NCI-H187 treated with DMSO at 0.1 percent for 48 hours (cell line): ENCODE measurements at regions not wholly inside any gene's neighbourhood (a gene's known extent, or its start where the extent isn't known, plus 50 kb on each side); places are given as distances from the start of the nearest gene placed in this dataset.
"Not testable (repeated sequence)": the region's sequence is repeated elsewhere in the genome, so short reads cannot be mapped to it uniquely, and the experiment has no call there.

Experiments used
- DNase-seq: peaks from one replicate; lab custom pipeline; 2025; lab: John Stamatoyannopoulos, UW

DNA sequence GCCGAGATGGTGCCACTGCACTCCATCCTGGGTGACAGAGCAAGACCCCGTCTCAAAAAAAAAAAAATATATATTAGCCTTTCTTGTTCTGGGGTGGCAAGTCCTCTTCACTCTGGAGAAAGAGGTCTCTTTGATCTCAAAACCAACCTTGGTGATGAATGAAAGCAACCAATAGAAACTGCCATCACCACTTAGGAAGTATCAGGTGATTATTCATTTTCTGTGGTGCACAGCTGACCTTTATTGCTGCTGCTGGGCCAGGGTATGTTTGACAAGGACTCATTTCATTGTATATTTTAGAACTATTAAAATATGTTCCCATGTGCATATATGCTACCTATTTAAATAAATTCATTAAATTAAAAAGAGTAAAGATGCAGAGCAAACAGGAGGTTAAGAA, 76.0 kb upstream of the KIT start:
- no peak for DNase-seq

DNA sequence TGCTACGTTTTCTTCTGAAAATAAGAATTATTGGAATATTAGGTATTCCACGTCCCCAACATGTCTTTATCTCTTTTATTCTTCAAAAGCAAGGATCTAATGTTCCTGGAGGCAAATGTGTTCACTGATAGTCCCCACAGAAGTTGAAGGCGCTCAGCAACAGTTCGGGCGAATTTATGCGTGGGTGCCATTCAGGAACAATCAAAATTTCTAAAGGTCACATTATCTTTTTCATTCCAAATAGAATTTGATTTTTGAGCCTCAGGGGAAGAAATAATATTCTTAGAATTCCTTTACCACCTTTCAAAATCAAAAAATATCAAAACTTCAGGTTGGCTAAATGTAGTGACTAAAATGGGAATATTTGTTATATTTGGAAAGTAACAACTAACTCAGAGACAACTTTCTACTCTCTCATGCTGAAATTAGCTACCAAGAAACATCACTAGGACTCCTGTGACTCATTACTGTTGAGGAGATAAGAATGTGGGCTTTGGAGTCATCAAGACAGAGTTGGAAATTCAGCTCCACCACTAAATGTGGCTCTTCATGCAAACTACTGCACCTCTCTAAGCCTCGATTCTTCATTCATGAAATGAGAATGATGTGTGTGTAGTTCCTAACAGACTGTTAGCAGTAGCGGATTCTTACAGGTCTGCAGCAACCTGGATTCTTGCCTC, 72.3 kb upstream of the KIT start:
- no peak for DNase-seq

DNA sequence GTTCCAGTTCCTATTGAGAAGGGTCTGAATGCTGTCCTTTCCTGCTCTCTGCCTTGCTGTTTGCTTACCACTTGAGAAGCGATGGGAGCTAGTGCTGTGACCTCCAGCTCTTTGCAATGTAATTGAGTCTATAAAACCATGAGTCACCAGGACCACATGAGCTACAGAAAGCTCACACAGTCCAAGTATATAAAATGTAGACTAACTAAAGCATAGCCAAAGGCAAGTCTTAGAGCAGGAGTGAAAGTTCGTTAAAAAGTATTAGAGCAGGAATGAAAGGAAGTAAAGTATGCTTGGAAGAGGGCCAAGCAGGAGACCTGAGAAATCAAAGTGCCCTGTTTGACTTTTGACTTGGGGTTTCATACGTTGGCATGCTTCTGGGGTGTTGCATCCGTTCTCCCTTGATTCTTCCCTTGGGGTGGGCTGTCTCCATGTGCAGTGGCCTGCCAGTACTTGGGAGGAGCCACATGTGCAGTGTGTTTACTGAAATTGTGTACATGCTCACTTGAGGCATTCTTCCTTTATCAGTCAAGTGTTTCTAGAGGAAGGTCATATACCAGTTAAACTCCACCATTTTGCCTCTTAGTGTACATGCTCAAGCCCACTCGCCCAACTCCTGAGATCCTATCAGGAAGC, 71.3 kb upstream of the KIT start:
- DNase-seq: no peak

- DNase-seq: no peak
Observed at GRCh38 chr4:54587107-54587891, 70.5 kb upstream of the KIT start.

- DNase-seq: no peak
Observed at GRCh38 chr4:54588404-54588803, 69.4 kb upstream of the KIT start.

- DNase-seq: no peak
Observed at GRCh38 chr4:54589586-54589985, 68.2 kb upstream of the KIT start.

DNA sequence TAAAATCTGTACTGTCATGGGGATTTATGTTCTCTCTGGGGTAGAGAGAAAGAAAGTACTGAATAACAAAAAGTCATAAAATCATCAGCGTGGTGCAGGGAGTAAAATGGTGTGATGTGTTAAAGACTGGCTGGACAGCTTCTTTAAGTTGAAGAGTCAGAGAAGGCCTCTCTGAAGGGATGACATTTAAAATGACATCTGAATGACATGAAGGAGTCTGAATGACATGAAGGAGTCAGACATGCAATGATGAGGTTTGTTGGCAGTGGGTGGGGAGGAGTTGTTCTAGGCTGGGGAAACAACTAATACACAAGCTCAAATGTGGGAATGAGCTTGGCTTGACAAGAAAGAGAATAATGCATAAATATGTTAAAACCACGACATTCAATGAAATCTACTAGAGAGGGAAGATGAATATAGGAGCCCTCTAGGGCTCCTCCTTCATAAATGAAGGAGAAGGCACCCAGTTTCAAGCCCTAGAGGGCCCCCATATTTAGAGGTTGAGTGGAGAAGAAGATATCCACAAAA, 63.9 kb upstream of the KIT start:
- DNase-seq: no peak

DNA sequence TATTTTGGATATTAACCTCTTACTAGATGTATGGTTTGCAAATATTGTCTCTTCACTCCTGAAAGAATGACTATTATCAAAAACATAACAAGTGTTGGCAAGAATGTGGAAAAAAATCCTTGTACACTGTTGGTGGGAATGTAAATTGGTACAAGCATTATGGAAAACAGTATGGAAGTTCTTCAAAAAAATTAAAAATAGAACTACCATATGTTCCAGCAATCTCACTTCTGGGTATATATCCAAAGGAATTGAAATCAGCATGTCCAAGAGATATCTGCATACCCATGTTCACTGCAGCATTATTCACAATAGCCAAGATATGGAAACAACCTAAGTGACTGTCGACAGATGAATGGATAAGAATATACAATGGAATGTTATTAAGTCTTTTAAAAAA, 61.6 kb upstream of the KIT start:
- DNase-seq: no peak

DNA sequence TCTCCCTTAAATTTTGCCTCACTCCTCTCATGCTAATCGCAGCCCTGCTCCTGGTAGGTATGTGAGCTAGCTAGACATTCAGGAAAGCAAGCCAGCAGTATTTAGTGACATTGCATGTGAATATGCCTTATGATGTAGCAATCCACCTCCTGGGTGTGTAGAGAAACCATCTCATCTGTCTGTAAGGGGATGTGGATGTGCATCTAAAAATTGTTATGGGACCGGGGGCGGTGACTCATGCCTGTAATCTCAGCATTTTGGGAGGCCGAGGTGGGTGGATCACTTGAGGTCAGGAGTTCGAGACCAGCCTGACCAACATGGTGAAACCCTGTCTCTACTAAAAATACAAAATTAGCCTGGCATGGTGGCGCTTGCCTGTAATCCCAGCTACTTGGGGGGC, 60.1 kb upstream of the KIT start:
- DNase-seq: not testable (repeated sequence)

GRCh38 chr4:54602175-54602574, 55.6 kb upstream of the KIT start:
- not testable (repeated sequence) for DNase-seq

DNA sequence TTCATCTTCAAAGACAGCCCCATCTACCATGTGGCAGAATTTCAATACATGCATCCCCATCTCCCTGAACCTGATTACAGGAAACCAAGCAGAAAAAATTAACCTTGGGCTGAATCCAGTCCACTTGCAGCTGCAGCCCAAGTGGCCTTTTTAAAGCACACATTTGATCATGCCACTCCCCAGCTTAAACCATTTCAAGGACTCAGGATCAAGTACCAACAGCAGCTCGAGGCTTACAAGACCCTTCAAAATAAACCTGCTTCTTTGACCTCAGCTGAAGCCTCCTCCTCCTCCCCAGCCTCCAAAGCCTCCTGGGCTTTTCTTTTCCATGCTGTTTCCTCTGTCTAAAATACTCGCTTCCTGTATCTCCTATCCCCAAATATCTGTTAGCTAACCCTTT, 50.7 kb upstream of the KIT start:
- peak; percentile 64 for DNase-seq

GRCh38 chr4:54607521-54607920, 50.2 kb upstream of the KIT start:
- no peak for DNase-seq
